Esophagus muscularis mucosa (tissue), 4 donors: ENCODE measurements at regions not wholly inside any gene's neighbourhood (a gene's known extent, or its start where the extent isn't known, plus 50 kb on each side); places are given as distances from the start of the nearest gene placed in this dataset.

Experiments
- CTCF ChIP-seq, 3 experiments: fragments of 200-600 bp in 2 of 3; fragments of 450-650 bp in 1 of 3; sonication (generic) in 2 of 3; IDR thresholded peaks; one replicate each; pipeline ENCODE4 v1.5.1; 2017 to 2019; ENCODE audit warnings: antibody characterized with exemption in 3 of 3, mild to moderate bottlenecking in 2 of 3, moderate library complexity in 1 of 3
- EP300 ChIP-seq: sonication (generic); formaldehyde crosslinking; IDR thresholded peaks from one replicate; pipeline ENCODE4 v1.6.1; 2017; ENCODE audit warnings: antibody characterized with exemption
- POLR2A ChIP-seq: fragments of 450-650 bp; IDR thresholded peaks from one replicate; pipeline ENCODE4 v1.6.1; 2017; ENCODE audit warnings: antibody characterized with exemption, moderate library complexity, mild to moderate bottlenecking, low read depth

GRCh38 chr7:32206488-32206887, 136.3 kb upstream of the PDE1C start:
- TF ChIP-seq CTCF (IDR thresholded peaks at IDR 0.05) (no peak), POLR2A (no peak), EP300 (no peak)
